Testis (tissue), 2 donors: ENCODE measurements at regions not wholly inside any gene's neighbourhood (a gene's known extent, or its start where the extent isn't known, plus 50 kb on each side); places are given as distances from the start of the nearest gene placed in this dataset.

ENCODE experiments used
- CTCF ChIP-seq, 3 experiments: fragments of 450-650 bp in 2 of 3; fragments of 200-600 bp in 1 of 3; sonication (generic) in 1 of 3; IDR thresholded peaks; one replicate each; pipeline ENCODE4 v1.5.1; 2016 to 2019; ENCODE audit warnings: antibody characterized with exemption in 3 of 3, mild to moderate bottlenecking in 2 of 3, moderate library complexity in 1 of 3
- POLR2A ChIP-seq: fragments of 450-650 bp; IDR thresholded peaks from one replicate; pipeline ENCODE4 v1.6.1; 2017; ENCODE audit warnings: antibody characterized with exemption, mild to moderate bottlenecking, moderate library complexity

DNA sequence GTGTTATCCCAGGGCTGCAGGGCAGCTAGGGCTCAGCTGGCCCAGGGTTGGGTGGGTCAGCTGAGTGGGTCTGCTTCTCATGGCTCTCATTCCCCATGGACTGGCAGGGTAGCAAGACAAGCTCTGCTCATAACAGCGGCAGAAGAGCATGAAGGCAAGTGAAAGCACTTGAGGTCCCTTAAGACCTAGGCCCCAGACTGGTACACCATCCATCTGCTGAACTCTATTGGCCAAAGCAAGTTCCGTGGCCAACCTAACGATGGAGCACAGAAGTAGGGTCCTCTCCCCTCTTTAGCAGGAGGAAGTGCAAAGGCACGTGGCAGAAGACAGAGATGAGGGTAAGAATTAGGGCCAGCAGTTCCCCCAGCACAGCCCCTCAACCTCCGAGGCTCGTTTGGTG, 174.3 kb upstream of the TOPAZ1 start:
- no peak for TF ChIP-seq CTCF (IDR thresholded peaks at IDR 0.05)
- TF ChIP-seq POLR2A: no peak
